Endothelial cell of umbilical vein (primary cell): ENCODE measurements at regions not wholly inside any gene's neighbourhood (a gene's known extent, or its start where the extent isn't known, plus 50 kb on each side); places are given as distances from the start of the nearest gene placed in this dataset.

Experiments used
- BruUV-seq: library from RNA; stranded (reverse); fragments of 400-500 nt; replicated peaks from 2 replicates; lab custom pipeline; 2021; lab: Mats Ljungman, UMichigan
- CTCF ChIA-PET: fragments of 300-600, 350-600 bp; sonication (Branson Sonifier 250); formaldehyde crosslinking; loops from one replicate; lab custom pipeline; 2021; ENCODE audit warnings: antibody characterized with exemption, inconsistent platforms; lab: Charles Lee
- POLR2A ChIA-PET: fragments of 300-600, 350-600 bp; sonication (Branson Sonifier 250); formaldehyde crosslinking; loops from one replicate; lab custom pipeline; 2021; ENCODE audit warnings: antibody characterized with exemption, inconsistent platforms; lab: Charles Lee
- DNase-seq: peaks from one replicate; pipeline ENCODE4 v3.0.0-alpha.2; 2011; ENCODE audit warnings: low read depth, low spot score
- FAIRE-seq: peaks from 2 replicates; lab custom pipeline; 2011; peaks lifted over from hg19 to GRCh38; lab: Jason Lieb, UNC
- H2AFZ ChIP-seq: 2 replicates; pipeline ENCODE4 v1.6.0; 2012; ENCODE audit warnings: low read depth, low read length, control low read depth, inconsistent platforms
- H3K27ac ChIP-seq: 2 replicates; pipeline ENCODE4 v1.5.1; 2011; ENCODE audit warnings: low read depth, mild to moderate bottlenecking, control low read depth, low read length, moderate library complexity; ENCODE audit not compliant: insufficient read depth
- H3K27me3 ChIP-seq, 2 experiments: 2 replicates each; pipeline versions ENCODE4 v1.6.0 to v1.6.1; 2011; ENCODE audit warnings: low read length in 2 of 2, mixed read lengths in 1 of 2; ENCODE audit not compliant: control insufficient read depth in 2 of 2, insufficient read depth in 2 of 2
- H3K36me3 ChIP-seq, 2 experiments: 2 replicates in 1 of 2; 3 replicates in 1 of 2; pipeline ENCODE4 v1.5.1; 2011; ENCODE audit warnings: low read length in 2 of 2, mild to moderate bottlenecking in 1 of 2, moderate library complexity in 1 of 2; ENCODE audit not compliant: control insufficient read depth in 2 of 2, insufficient read depth in 2 of 2; ENCODE audit errors: extremely low read depth in 1 of 2
- H3K4me1 ChIP-seq: 3 replicates; pipeline ENCODE4 v1.5.1; 2011; ENCODE audit warnings: mild to moderate bottlenecking, low read length; ENCODE audit not compliant: control insufficient read depth, insufficient read depth; ENCODE audit errors: extremely low read depth
- H3K4me2 ChIP-seq: 2 replicates; pipeline ENCODE4 v1.6.1; 2011; ENCODE audit warnings: low read length, control low read depth, mixed read lengths; ENCODE audit not compliant: insufficient read depth
- H3K4me3 ChIP-seq, 3 experiments: fragments of 200-600 bp in 1 of 3; sonication (generic), shearing (Covaris generic) in 1 of 3; replicated peaks in 1 of 3; 2 replicates each; pipeline ENCODE4 v1.5.1; 2011 to 2016; ENCODE audit warnings: control low read depth in 3 of 3, low read length in 3 of 3, mild to moderate bottlenecking in 2 of 3, inconsistent platforms in 1 of 3, low read depth in 1 of 3, moderate library complexity in 1 of 3; ENCODE audit not compliant: insufficient read depth in 1 of 3
- H3K79me2 ChIP-seq: 2 replicates; pipeline ENCODE4 v1.6.0; 2012; ENCODE audit warnings: low read length, inconsistent platforms; ENCODE audit not compliant: control insufficient read depth, insufficient read depth
- H3K9ac ChIP-seq: replicated peaks from 2 replicates; pipeline ENCODE3; 2011; ENCODE audit warnings: low read length, control low read depth; ENCODE audit not compliant: insufficient read depth; ENCODE audit errors: extremely low read depth
- H3K9me1 ChIP-seq: replicated peaks from 3 replicates; pipeline ENCODE4 v1.6.0; 2011; ENCODE audit warnings: mild to moderate bottlenecking, low read length; ENCODE audit not compliant: control insufficient read depth, insufficient read depth; ENCODE audit errors: extremely low read depth
- H3K9me3 ChIP-seq: replicated peaks from 2 replicates; pipeline ENCODE4 v1.5.1; 2012; ENCODE audit warnings: low read length, inconsistent platforms; ENCODE audit not compliant: control insufficient read depth, insufficient read depth
- H4K20me1 ChIP-seq: replicated peaks from 2 replicates; pipeline ENCODE3; 2011; ENCODE audit warnings: mild to moderate bottlenecking, low read length; ENCODE audit not compliant: control insufficient read depth, insufficient read depth; ENCODE audit errors: extremely low read depth
- EZH2 ChIP-seq: IDR thresholded peaks from 2 replicates; pipeline ENCODE4 v1.6.1; 2012; ENCODE audit warnings: borderline replicate concordance, low read depth, mild to moderate bottlenecking, moderate library complexity, low read length, inconsistent platforms; ENCODE audit not compliant: severe bottlenecking
- FOS ChIP-seq: IDR thresholded peaks from 2 replicates; pipeline ENCODE4 v1.6.1; 2011; ENCODE audit warnings: mild to moderate bottlenecking, low read length, moderate library complexity, borderline replicate concordance; ENCODE audit not compliant: insufficient read depth
- GATA2 ChIP-seq: IDR thresholded peaks from 2 replicates; pipeline ENCODE4 v1.7.0; 2011; ENCODE audit warnings: low read depth, mild to moderate bottlenecking, moderate library complexity, mixed read lengths, low read length; ENCODE audit not compliant: insufficient read length, insufficient read depth
- JUN ChIP-seq: IDR thresholded peaks from 2 replicates; pipeline ENCODE4 v1.6.1; 2011; ENCODE audit warnings: borderline replicate concordance, low read depth; ENCODE audit not compliant: insufficient read length, insufficient read depth
- MYC ChIP-seq: IDR thresholded peaks from one replicate; pipeline ENCODE4 v1.6.1; 2011; ENCODE audit warnings: mild to moderate bottlenecking, low read depth, low read length
- POLR2A ChIP-seq: IDR thresholded peaks from 2 replicates; pipeline ENCODE4 v1.6.1; 2012; ENCODE audit warnings: low read depth, mild to moderate bottlenecking, control low read depth, low read length
- POLR2AphosphoS5 ChIP-seq: IDR thresholded peaks from 2 replicates; pipeline ENCODE4 v1.6.1; 2012; ENCODE audit warnings: low read depth, mild to moderate bottlenecking, control low read depth, low read length, moderate library complexity; ENCODE audit not compliant: insufficient read depth
- dilution Hi-C: fragments of 300-500 bp; cut with MboI; formaldehyde crosslinking; loops from one replicate; pipeline ENCODE4 v1.15.0; 2019; ENCODE audit warnings: low sequenced_read_pairs; ENCODE audit not compliant: extremely low pct_ligation_motif_present
- intact Hi-C: fragments of 100-400 bp; cut with micrococcal nuclease; formaldehyde crosslinking; loops from one replicate; pipeline ENCODE4 v1.10.0; 2022
- TF ChIP-seq, protein P1 (sequence below): IDR thresholded peaks from 2 replicates; pipeline ENCODE4 v1.6.1; 2011; ENCODE audit not compliant: insufficient read depth, insufficient read length
- TF ChIP-seq, protein P2 (sequence below), 2 donors: IDR thresholded peaks; 1 replicate in 1 of 2; 2 replicates in 1 of 2; pipeline ENCODE4 v1.5.1; 2011; ENCODE audit warnings: low read length in 2 of 2, mild to moderate bottlenecking in 2 of 2, moderate library complexity in 2 of 2, control low read depth in 1 of 2, inconsistent platforms in 1 of 2, low read depth in 1 of 2; ENCODE audit not compliant: insufficient read depth in 1 of 2; ENCODE audit errors: extremely low read depth in 1 of 2

- Histone ChIP-seq H3K4me3 (no peak overlapping the region), H3K27ac (no peak overlapping the region), H3K4me1 (no peaks in the 10 kb centered on the region), H3K9me3 (no peaks in the 10 kb centered on the region), H3K9ac (no peak overlapping the region), H2AFZ (no peak overlapping the region), H3K4me2 (no peak overlapping the region), H3K27me3 (no peaks in the 10 kb centered on the region), H3K9me1 (no peaks in the 10 kb centered on the region), H3K79me2 (no peaks in the 10 kb centered on the region), H4K20me1 (no peaks in the 10 kb centered on the region), H3K36me3 (no peaks in the 10 kb centered on the region)
- CTCF ChIA-PET = no interaction called here
- DNase-seq (no peak), FAIRE-seq (no peak)
- POLR2A ChIA-PET = no interaction called here
- dilution Hi-C loops = no loop called here
- BruUV-seq = no TSS peak
- no peak for TF ChIP-seq MYC
- intact Hi-C loops = no loop called here
Measured at GRCh38 chrY:7929866-7930265, 1018.3 kb upstream of the AMELY start.

DNA sequence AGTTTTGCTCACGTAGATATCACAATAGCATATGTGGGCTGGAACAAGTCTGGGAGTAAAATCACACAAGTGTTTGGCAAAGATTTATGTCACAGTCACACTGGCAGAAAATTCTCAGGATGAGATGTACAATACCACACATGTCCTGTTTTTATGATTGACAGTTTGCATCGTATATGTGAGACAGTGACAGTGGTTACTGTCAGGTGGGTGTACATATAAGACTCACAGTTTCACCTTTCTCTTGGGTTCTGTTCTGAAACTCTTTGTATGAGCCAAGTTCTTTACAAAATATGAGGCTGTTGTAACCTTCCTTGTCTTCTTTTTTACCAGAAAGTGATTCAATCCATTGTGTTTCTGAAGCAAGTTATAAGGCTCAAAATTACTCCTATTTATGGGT lies 1012.5 kb upstream of the AMELY start:
- Histone ChIP-seq H3K4me3 (no peak overlapping the region), H3K27ac (no peak overlapping the region), H3K36me3 (no peaks in the 10 kb centered on the region), H4K20me1 (no peaks in the 10 kb centered on the region), H2AFZ (no peak overlapping the region), H3K27me3 (no peaks in the 10 kb centered on the region), H3K9ac (no peak overlapping the region), H3K4me2 (no peak overlapping the region), H3K79me2 (no peaks in the 10 kb centered on the region), H3K9me1 (no peaks in the 10 kb centered on the region), H3K9me3 (no peaks in the 10 kb centered on the region), H3K4me1 (no peaks in the 10 kb centered on the region)
- ChIA-PET CTCF (no interaction called here), POLR2A (no interaction called here)
- dilution Hi-C loops = no loop called here
- DNase-seq = no peak
- intact Hi-C loops = no loop called here
- no peak for TF ChIP-seq POLR2A
- no peak for TF ChIP-seq FOS
- TF ChIP-seq, protein P1, sequence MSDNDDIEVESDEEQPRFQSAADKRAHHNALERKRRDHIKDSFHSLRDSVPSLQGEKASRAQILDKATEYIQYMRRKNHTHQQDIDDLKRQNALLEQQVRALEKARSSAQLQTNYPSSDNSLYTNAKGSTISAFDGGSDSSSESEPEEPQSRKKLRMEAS = no peak
- TF ChIP-seq JUN = no peak
- TF ChIP-seq, protein P2, sequence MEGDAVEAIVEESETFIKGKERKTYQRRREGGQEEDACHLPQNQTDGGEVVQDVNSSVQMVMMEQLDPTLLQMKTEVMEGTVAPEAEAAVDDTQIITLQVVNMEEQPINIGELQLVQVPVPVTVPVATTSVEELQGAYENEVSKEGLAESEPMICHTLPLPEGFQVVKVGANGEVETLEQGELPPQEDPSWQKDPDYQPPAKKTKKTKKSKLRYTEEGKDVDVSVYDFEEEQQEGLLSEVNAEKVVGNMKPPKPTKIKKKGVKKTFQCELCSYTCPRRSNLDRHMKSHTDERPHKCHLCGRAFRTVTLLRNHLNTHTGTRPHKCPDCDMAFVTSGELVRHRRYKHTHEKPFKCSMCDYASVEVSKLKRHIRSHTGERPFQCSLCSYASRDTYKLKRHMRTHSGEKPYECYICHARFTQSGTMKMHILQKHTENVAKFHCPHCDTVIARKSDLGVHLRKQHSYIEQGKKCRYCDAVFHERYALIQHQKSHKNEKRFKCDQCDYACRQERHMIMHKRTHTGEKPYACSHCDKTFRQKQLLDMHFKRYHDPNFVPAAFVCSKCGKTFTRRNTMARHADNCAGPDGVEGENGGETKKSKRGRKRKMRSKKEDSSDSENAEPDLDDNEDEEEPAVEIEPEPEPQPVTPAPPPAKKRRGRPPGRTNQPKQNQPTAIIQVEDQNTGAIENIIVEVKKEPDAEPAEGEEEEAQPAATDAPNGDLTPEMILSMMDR (IDR thresholded peaks at IDR 0.05; ENCODE audit: extremely low read depth in 1 of 2, insufficient read depth in 1 of 2, low read depth in 1 of 2, low read length in 2 of 2) = no peak
- TF ChIP-seq MYC = no peak
- TF ChIP-seq POLR2AphosphoS5 = no peak
- TF ChIP-seq EZH2 = no peak
- no peak for TF ChIP-seq GATA2
- BruUV-seq = no TSS peak
- no peak for FAIRE-seq
